ENCODE measurements at regions not wholly inside any gene's neighbourhood (a gene's known extent, or its start where the extent isn't known, plus 50 kb on each side); places are given as distances from the start of the nearest gene placed in this dataset.

DNA sequence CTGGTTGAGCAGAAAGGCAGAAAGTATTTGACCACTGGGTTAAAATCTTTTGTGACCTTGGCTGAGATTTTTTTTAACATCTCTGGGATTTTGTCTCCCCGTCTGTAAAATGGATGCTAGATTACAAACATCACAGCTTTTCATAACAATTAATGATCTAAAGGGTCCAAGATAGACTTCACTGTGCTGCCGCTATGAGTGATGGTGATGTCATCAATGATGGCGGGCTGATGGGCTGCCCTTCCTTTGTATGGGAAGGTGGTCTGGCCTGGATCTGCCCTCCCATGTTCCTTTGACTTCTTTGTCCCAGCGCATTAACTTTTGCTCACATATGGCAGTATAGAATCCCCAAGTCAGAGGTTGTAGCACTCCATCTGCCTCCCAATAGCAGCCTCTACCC is 116.7 kb downstream of the IRX5 start (continued):
- no peak for TF ChIP-seq RCOR1 (IDR thresholded peaks at IDR 0.05; ENCODE audit: borderline replicate concordance in 1 of 2, low read depth in 2 of 2, low read length in 2 of 2)
- no peak for TF ChIP-seq CBFB (CRISPR knock-in tag; IDR thresholded peaks at IDR 0.05)
- TF ChIP-seq, protein P1, sequence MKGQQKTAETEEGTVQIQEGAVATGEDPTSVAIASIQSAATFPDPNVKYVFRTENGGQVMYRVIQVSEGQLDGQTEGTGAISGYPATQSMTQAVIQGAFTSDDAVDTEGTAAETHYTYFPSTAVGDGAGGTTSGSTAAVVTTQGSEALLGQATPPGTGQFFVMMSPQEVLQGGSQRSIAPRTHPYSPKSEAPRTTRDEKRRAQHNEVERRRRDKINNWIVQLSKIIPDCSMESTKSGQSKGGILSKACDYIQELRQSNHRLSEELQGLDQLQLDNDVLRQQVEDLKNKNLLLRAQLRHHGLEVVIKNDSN (CRISPR knock-in tag; IDR thresholded peaks at IDR 0.05) = no peak

DNA sequence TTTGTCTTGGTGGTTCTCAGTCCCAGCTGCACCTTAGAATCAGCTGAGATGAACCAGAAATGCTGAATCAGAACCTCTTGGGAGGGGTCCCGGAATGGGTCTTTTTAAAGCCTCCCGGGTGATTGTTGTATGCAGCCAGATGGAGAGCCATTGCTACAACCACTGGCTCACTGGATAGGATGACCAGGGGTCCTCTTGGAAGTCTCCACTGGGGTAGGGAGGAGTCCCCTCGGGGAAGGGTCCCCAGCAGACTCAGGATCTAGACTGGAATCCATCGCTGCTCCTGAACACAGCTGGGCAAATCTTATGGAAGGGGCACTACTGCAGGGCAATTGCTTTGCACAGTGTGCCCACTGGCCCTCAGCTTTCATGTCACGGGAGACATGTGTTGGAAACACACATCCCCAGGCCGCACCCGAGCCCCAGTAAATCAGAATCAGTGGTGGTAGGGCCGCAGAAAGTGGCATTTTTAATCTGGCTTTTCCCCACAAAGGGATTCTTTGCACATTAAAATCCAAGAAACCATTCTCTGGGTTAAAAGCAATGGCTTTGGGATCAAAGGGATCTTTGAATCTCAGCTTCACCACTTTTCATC is 117.3 kb downstream of the IRX5 start:
- no peak overlapping the region for H2AFZ ChIP-seq (ENCODE audit: low read depth, low read length)
- POLR2A ChIA-PET = no interaction called here

More for the DNA sequence above, 117.3 kb downstream of the IRX5 start:
- Histone ChIP-seq H3K4me3 (no peak overlapping the region), H3K9ac (ENCODE audit: insufficient read depth in 1 of 2, low read depth in 2 of 2, low read length in 2 of 2) (no peak overlapping the region), H3K79me2 (ENCODE audit: control insufficient read depth, insufficient read depth, low read length) (no peaks in the 10 kb centered on the region), H3K27me3 (ENCODE audit: control insufficient read depth in 2 of 2, insufficient read depth in 2 of 2, low read length in 2 of 2) (peaks cover 0 to 34% of the 10 kb centered on the region in 2 experiments; a peak in 2 of 5 replicates), H3K27ac (ENCODE audit: extremely low read depth, low read depth, low read length) (no peak overlapping the region), H3K9me3 (replicated peaks; ENCODE audit: control insufficient read depth, insufficient read depth, low read depth, low read length) (no peaks in the 10 kb centered on the region), H3K9me1 (ENCODE audit: control insufficient read depth, insufficient read depth, low read length) (peaks cover 3% of the 10 kb centered on the region), H3K4me2 (ENCODE audit: insufficient read depth, low read length) (no peak overlapping the region), H3K4me1 (replicated peaks in 1 of 2; ENCODE audit: control insufficient read depth in 2 of 2, insufficient read depth in 2 of 2, low read length in 2 of 2) (no peaks in the 10 kb centered on the region), H3K36me3 (ENCODE audit: control insufficient read depth, insufficient read depth, low read length) (no peaks in the 10 kb centered on the region), H4K20me1 (replicated peaks; ENCODE audit: control insufficient read depth, insufficient read depth, low read length) (no peaks in the 10 kb centered on the region; the same call in 1 of the 2 replicates)
- ATAC-seq = no peak
- whole genome bisulfite sequencing (ENCODE audit: insufficient coverage, low coverage, missing lambda C conversion rate) = 0% methylated on average over 7 of the region's 8 CpGs
- BruUV-seq (replicated peaks) = no TSS peak
- TF ChIP-seq HIVEP1 (CRISPR knock-in tag; IDR thresholded peaks at IDR 0.05) = no peak
- TF ChIP-seq, protein P2, sequence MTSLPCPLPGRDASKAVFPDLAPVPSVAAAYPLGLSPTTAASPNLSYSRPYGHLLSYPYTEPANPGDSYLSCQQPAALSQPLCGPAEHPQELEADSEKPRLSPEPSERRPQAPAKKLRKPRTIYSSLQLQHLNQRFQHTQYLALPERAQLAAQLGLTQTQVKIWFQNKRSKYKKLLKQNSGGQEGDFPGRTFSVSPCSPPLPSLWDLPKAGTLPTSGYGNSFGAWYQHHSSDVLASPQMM (CRISPR knock-in tag; IDR thresholded peaks at IDR 0.05) = no peak
- TF ChIP-seq SAFB2 (IDR thresholded peaks at IDR 0.05; ENCODE audit: borderline replicate concordance, low read depth, low read length, severe bottlenecking) = no peak
- TF ChIP-seq CHCHD3 (CRISPR knock-in tag; IDR thresholded peaks at IDR 0.05) = no peak
- TF ChIP-seq, protein P3, sequence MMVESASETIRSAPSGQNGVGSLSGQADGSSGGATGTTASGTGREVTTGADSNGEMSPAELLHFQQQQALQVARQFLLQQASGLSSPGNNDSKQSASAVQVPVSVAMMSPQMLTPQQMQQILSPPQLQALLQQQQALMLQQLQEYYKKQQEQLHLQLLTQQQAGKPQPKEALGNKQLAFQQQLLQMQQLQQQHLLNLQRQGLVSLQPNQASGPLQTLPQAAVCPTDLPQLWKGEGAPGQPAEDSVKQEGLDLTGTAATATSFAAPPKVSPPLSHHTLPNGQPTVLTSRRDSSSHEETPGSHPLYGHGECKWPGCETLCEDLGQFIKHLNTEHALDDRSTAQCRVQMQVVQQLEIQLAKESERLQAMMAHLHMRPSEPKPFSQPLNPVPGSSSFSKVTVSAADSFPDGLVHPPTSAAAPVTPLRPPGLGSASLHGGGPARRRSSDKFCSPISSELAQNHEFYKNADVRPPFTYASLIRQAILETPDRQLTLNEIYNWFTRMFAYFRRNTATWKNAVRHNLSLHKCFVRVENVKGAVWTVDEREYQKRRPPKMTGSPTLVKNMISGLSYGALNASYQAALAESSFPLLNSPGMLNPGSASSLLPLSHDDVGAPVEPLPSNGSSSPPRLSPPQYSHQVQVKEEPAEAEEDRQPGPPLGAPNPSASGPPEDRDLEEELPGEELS (CRISPR knock-in tag; IDR thresholded peaks at IDR 0.05; ENCODE audit: borderline replicate concordance) = no peak
- TF ChIP-seq POLR2G (IDR thresholded peaks at IDR 0.05; ENCODE audit: low read depth, low read length) = no peak
- no peak for TF ChIP-seq RBM39 (optimal IDR thresholded peaks at IDR 0.05; ENCODE audit: low read depth, low read length)
- no peak for FAIRE-seq
- intact Hi-C loops (cut with micrococcal nuclease) (no loop called here), in situ Hi-C loops (cut with MboI) (no loop called here)
- CTCF ChIA-PET (ENCODE audit: low intra/inter-chr PET ratio) = no interaction called here
- DNase-seq (ENCODE audit: extremely low read depth in 1 of 4, low spot score in 3 of 4) = no peak

Measured in K562 (cell line).